HFF-Myc (cell line): ENCODE measurements at regions not wholly inside any gene's neighbourhood (a gene's known extent, or its start where the extent isn't known, plus 50 kb on each side); places are given as distances from the start of the nearest gene placed in this dataset.
"Not testable (repeated sequence)": the region's sequence is repeated elsewhere in the genome, so short reads cannot be mapped to it uniquely, and the experiment has no call there.

Experiments used
- DNase-seq: peaks from one replicate; pipeline ENCODE4 v3.0.0-alpha.2; 2011; ENCODE audit warnings: low read depth; ENCODE audit errors: extremely low read depth
- H3K4me3 ChIP-seq: replicated peaks from 2 replicates; pipeline ENCODE4 v1.5.1; 2011; ENCODE audit warnings: low read depth, mild to moderate bottlenecking, control low read depth, low read length
- TF ChIP-seq, protein P1 (sequence below): IDR thresholded peaks from 2 replicates; pipeline ENCODE4 v1.5.1; 2012; ENCODE audit warnings: mild to moderate bottlenecking, low read depth, low read length, control low read depth; ENCODE audit errors: missing control alignments

DNA sequence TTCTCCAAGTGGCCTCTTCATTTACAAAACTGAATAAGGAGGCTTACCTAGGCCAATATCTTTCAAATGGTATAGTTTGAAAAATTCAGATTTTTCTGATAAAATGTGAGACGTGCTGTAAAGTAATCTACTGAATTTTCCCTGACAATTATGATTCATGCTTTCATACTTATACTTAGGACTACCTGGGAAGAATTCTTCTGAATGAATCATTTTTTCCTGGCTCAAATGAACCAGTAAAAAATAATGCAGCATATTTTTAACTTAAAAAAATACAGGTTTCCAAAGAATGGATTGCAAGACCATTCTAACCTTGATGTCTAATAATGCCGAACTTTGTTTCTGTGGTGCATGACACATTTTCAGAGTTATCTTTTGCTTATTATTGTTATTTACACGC, 375.4 kb downstream of the ZNF674 start:
- H3K4me3 ChIP-seq = no peak overlapping the region
- DNase-seq = no peak
- TF ChIP-seq, protein P1, sequence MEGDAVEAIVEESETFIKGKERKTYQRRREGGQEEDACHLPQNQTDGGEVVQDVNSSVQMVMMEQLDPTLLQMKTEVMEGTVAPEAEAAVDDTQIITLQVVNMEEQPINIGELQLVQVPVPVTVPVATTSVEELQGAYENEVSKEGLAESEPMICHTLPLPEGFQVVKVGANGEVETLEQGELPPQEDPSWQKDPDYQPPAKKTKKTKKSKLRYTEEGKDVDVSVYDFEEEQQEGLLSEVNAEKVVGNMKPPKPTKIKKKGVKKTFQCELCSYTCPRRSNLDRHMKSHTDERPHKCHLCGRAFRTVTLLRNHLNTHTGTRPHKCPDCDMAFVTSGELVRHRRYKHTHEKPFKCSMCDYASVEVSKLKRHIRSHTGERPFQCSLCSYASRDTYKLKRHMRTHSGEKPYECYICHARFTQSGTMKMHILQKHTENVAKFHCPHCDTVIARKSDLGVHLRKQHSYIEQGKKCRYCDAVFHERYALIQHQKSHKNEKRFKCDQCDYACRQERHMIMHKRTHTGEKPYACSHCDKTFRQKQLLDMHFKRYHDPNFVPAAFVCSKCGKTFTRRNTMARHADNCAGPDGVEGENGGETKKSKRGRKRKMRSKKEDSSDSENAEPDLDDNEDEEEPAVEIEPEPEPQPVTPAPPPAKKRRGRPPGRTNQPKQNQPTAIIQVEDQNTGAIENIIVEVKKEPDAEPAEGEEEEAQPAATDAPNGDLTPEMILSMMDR = no peak

DNA sequence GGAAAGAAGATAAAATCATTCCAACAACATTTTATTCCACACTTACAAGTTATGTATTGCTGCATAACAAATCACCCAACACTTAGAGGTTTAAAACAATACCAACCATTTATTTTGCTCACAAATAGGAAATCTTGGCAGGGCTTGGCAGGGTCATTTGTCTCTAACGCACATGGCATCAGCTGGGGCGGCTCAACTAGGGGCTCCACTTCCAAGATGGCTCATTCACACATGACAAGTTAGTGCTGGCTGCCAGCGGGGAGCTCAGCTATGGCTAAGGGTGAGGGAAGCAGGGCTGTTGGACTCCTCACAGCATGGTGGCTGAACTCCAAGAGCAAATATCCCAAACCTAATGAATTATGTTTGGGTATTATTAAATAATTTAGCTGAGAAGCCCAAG, 377.0 kb downstream of the ZNF674 start:
- DNase-seq = no peak
- no peak overlapping the region for H3K4me3 ChIP-seq
- TF ChIP-seq, protein P1 = no peak

GRCh38 chrX:46165866-46166265, 379.4 kb downstream of the ZNF674 start:
- no peak overlapping the region for H3K4me3 ChIP-seq
- no peak for DNase-seq
- TF ChIP-seq, protein P1 = no peak

DNA sequence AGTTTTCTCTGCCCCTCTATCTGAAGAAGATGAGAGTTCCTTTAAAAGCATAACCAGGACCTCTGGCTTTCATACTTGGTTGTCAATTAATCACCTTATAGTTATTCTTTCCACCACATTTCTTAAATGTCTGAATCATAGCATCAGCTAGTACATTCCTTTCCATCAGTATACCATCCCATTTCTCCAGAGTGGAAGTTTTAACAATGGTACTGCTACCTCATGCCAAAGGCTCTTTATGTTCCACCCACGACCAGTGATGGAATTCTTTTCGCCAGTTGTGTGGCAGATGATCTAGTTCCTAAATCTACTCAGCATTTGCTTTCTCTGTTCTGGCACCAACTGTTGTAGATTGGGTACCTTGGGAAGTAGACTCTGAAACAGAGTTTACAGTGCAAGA, 379.8 kb downstream of the ZNF674 start:
- TF ChIP-seq, protein P1 = no peak
- no peak for DNase-seq
- no peak overlapping the region for H3K4me3 ChIP-seq

GRCh38 chrX:46152756-46153155, 392.5 kb downstream of the ZNF674 start:
- no peak overlapping the region for H3K4me3 ChIP-seq
- TF ChIP-seq, protein P1 = no peak
- DNase-seq = no peak

- not testable (repeated sequence) for DNase-seq
Observed at GRCh38 chrX:46151332-46151731, 393.9 kb downstream of the ZNF674 start.

DNA sequence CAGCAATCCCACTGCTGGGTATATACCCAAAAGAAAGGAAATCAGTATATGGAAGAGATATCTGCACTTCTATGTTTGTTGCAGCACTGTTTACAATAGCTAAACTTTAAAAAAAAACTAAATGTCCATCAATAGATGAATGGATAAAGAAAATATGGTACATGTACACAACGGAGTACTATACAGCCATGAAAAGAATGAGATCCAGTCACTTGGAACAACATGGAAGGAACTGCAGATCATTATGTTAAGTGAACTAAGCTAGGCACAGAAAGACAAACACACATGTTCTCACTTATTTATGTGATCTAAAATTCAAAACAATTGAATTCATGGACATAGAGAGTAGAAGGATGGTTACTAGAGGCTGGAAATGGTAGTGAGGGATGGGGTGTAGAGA, 400.7 kb downstream of the ZNF674 start:
- TF ChIP-seq, protein P1 = no peak
- no peak overlapping the region for H3K4me3 ChIP-seq
- DNase-seq = no peak

More at GRCh38 chrX:46151332-46151731, 393.9 kb downstream of the ZNF674 start:
- H3K4me3 ChIP-seq = not testable (repeated sequence)
